ENCODE measurements at regions not wholly inside any gene's neighbourhood (a gene's known extent, or its start where the extent isn't known, plus 50 kb on each side); places are given as distances from the start of the nearest gene placed in this dataset.

- TF ChIP-seq NR1H2 (CRISPR knock-in tag; IDR thresholded peaks at IDR 0.05; ENCODE audit: borderline replicate concordance, low read depth) (no peak), GABPA (IDR thresholded peaks at IDR 0.05; ENCODE audit: low read depth, low read length) (no peak), GABPA (CRISPR knock-in tag; IDR thresholded peaks at IDR 0.05; ENCODE audit: low read depth) (no peak), FOXK2 (IDR thresholded peaks at IDR 0.05) (no peak), GPN1 (CRISPR knock-in tag; IDR thresholded peaks at IDR 0.05; ENCODE audit: borderline replicate concordance) (no peak), KLF6 (CRISPR knock-in tag; IDR thresholded peaks at IDR 0.05) (no peak), RAD51 (IDR thresholded peaks at IDR 0.05; ENCODE audit: borderline replicate concordance) (no peak)
Observed at GRCh38 chr21:15219894-15220293, 155.1 kb upstream of the NRIP1 start.
